LNCAP (cell line): ENCODE measurements at regions not wholly inside any gene's neighbourhood (a gene's known extent, or its start where the extent isn't known, plus 50 kb on each side); places are given as distances from the start of the nearest gene placed in this dataset.

ENCODE experiments used
- TF ChIP-seq, protein P1 (sequence below): fragments of 450-650 bp; IDR thresholded peaks from 2 replicates; pipeline ENCODE4 v1.5.1; 2017; ENCODE audit warnings: mild to moderate bottlenecking

DNA sequence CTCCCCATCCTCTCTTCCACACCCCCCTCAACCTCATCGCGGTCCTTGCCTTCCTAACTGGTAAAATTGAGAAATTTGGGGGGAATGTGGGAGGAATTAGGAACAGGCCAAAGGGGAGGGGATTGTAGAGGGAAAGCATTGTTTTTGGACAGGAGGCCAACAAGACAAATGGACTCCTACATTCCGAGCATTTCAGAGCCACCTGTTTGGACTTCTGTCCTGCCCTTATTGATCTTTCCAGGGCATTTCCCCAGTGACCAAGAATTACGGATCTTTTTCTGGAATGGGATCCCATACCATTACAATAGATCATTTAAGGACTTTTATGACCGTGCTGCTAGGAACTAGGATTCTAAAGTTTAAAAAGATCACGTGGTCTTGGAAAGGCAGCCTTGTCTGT, 221.3 kb upstream of the ASIC2 start:
- TF ChIP-seq, protein P1, sequence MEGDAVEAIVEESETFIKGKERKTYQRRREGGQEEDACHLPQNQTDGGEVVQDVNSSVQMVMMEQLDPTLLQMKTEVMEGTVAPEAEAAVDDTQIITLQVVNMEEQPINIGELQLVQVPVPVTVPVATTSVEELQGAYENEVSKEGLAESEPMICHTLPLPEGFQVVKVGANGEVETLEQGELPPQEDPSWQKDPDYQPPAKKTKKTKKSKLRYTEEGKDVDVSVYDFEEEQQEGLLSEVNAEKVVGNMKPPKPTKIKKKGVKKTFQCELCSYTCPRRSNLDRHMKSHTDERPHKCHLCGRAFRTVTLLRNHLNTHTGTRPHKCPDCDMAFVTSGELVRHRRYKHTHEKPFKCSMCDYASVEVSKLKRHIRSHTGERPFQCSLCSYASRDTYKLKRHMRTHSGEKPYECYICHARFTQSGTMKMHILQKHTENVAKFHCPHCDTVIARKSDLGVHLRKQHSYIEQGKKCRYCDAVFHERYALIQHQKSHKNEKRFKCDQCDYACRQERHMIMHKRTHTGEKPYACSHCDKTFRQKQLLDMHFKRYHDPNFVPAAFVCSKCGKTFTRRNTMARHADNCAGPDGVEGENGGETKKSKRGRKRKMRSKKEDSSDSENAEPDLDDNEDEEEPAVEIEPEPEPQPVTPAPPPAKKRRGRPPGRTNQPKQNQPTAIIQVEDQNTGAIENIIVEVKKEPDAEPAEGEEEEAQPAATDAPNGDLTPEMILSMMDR: no peak

DNA sequence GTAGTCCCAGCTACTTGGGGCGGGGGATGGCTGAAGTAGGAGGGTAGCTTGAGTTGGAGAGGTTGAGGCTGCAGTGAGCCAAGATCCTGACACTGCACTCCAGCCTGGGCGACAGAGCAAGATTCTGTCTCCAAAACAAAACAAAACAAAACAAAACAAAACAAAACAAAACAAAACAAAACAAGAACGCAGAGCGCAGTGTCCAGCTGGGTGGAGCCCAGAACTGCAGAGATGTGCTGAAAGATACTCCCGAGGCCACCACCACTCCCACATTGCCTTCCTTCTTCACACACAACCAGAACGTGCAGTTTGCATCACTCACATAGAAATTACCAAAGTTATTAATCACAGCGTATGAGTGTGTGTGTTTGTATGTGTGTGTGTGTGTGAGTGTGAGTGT, 222.9 kb upstream of the ASIC2 start:
- TF ChIP-seq, protein P1: no peak

DNA sequence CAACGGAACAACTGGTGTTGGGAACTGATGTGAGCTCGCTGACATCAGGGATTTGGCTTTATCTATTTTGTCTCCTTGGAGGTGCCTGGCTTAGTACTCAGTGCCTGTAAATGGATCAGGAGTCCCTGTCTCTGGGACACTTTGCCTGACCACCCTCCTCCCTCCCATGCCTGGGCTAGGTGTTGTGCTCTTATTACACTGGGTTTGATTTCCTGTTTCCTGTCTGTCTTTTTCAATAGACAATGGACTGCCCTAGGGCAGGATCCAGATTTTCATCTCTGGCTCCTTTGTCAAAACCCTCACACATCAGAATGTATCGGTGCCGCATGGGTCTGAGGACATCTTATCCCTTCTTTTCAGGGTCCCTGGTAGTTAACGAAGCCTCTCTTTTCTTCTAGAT, 223.6 kb upstream of the ASIC2 start:
- TF ChIP-seq, protein P1: no peak

DNA sequence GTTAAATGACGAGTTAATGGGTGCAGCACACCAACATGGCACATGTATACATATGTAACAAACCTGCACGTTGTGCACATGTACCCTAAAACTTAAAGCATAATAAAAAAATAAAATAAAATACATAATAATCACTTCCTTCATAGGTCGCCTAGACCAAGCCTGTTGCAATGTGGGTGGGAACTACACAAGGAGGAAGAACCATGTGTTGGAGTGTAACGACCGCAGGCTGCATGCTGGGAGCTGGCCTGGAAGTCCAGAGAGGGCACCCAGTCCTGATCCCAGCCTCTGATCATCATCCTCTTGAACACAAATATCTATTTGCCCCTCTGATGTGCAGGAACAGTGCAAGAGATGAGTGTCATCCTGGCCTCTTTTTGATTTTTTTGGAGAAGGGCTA, 224.7 kb upstream of the ASIC2 start:
- TF ChIP-seq, protein P1: no peak

DNA sequence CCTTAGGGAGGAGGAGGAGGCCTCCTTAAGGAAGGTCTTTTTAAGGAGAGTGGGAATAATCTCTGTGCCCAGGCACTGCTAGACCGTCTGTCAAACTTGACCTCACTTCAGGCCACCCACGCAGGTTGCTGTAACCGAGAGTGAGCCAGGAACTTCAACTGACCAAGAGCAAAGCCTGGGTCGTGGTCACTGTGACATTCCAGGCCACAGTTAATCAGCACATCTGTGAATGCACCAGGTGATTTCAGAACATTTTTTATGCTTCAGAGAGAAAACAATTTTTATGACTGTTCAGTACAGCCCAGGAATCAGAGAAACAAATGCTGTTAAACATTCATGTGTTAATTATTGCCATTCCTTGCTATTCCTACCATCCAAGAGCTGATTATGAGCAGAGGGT, 226.6 kb upstream of the ASIC2 start:
- TF ChIP-seq, protein P1: no peak

DNA sequence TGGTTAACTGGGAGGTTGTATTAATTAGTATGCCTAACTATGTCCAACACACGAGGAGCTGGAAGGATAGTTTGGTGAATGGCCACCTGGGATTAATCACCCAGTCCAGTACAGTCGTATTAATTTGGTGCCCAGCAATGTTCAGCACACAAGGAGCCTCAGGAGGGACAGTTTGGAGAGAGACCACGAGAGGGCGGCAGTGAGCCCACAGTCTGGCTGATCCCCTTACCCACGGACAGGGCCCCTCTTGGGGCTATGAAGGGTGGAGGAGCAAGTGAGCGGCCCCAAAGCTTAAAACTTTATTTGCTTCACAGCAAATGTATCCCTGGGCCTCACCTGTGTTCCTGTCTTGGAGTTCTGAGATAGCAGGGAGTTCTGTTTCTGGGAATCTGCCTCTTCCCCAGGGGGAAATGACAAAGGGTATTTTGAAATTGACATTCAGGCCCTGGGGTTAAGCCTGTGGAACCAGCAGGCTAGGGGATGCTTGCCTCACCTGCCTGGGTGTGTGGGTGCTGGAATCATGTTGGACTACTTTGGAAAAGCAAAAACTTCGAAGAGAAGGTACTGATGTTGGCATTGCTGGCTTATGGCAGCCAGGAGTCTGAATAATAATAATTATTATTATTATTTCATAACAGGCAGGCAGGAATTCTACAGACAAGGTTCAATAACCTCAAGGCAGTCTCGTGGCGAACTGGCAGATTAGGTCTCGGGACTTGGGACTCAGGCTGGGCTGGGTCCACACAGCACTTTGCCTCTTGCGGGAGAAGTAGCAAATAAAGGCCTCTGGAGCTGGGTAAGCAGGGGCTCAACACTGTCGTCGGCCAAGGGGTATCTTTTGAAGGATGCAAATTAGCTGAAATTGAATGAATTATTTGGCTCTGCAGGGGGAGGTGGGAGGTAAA, 227.6 kb upstream of the ASIC2 start:
- TF ChIP-seq, protein P1: peak; percentile 91

DNA sequence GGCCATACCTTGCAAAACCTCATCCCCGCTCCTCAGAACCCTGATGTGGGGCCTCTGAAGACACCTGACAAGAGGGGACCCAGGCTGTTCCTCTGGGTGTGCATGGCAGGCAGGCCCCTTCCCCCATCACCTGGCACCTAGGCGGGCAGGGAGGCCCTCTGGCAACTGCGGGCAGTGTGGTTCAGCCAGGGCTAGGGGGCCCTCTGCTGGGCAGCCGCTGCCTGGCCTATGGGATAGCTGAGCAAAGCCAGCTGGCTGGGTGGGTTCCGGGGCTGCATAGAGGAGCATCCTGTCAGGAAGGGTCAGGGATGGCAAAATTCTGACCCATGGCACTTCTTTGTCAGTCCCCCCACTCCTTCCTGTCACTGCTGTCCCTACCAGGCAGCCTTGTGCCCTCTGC, 228.7 kb upstream of the ASIC2 start:
- TF ChIP-seq, protein P1: peak; percentile 42; the same call in 1 of the 2 replicates
